Natural killer cell (primary cell): ENCODE measurements at regions not wholly inside any gene's neighbourhood (a gene's known extent, or its start where the extent isn't known, plus 50 kb on each side); places are given as distances from the start of the nearest gene placed in this dataset.

Experiments used
- ATAC-seq, 3 donors: fragments of 150-1000 bp in 2 of 3; fragments of 200-7000 bp in 1 of 3; cut with Tn5 transposase; 1 replicate in 1 of 3; 2 replicates in 2 of 3; pipeline ENCODE4 v1.10.0; 2021; ENCODE audit warnings: mild to moderate bottlenecking in 2 of 3, moderate library complexity in 2 of 3
- DNase-seq, 2 donors: peaks; one replicate each; pipeline versions ENCODE4 v3.0.0 to v3.0.0-alpha.2; 2013 to 2021; ENCODE audit warnings: mixed read lengths in 1 of 2
- H3K27ac ChIP-seq: one replicate; pipeline ENCODE4 v1.5.1; 2013; ENCODE audit warnings: mild to moderate bottlenecking, low read length
- H3K27me3 ChIP-seq: one replicate; pipeline ENCODE4 v1.6.1; 2013; ENCODE audit warnings: low read length; ENCODE audit not compliant: control insufficient read depth, insufficient read depth
- H3K36me3 ChIP-seq: one replicate; pipeline ENCODE4 v1.6.1; 2013; ENCODE audit warnings: low read length; ENCODE audit not compliant: control insufficient read depth, insufficient read depth
- H3K4me1 ChIP-seq: one replicate; pipeline ENCODE4 v1.6.1; 2013; ENCODE audit warnings: low read length; ENCODE audit not compliant: control insufficient read depth, insufficient read depth
- H3K4me3 ChIP-seq: one replicate; pipeline ENCODE4 v1.5.1; 2013; ENCODE audit warnings: low read length
- H3K9me3 ChIP-seq: one replicate; pipeline ENCODE4 v1.6.1; 2013; ENCODE audit warnings: low read length; ENCODE audit not compliant: control insufficient read depth, insufficient read depth
- H3K27ac Mint-ChIP-seq, 2 donors: one replicate each; pipeline ENCODE4 v1.8.0; 2022; ENCODE audit warnings: mild to moderate bottlenecking in 2 of 2, mixed read lengths in 2 of 2, moderate library complexity in 1 of 2
- H3K27me3 Mint-ChIP-seq, 2 donors: one replicate each; pipeline ENCODE4 v1.8.0; 2022; ENCODE audit warnings: low read depth in 2 of 2, mixed read lengths in 2 of 2
- H3K36me3 Mint-ChIP-seq: one replicate; pipeline ENCODE4 v1.8.0; 2022; ENCODE audit warnings: mixed read lengths
- H3K4me1 Mint-ChIP-seq, 2 donors: one replicate each; pipeline ENCODE4 v1.8.0; 2022; ENCODE audit warnings: mixed read lengths in 2 of 2
- H3K4me3 Mint-ChIP-seq: one replicate; pipeline ENCODE4 v1.8.0; 2022; ENCODE audit warnings: mild to moderate bottlenecking, moderate library complexity, mixed read lengths
- H3K9me3 Mint-ChIP-seq, 2 donors: one replicate each; pipeline ENCODE4 v1.8.0; 2022; ENCODE audit warnings: mixed read lengths in 2 of 2
- WGBS: methylation state at CpG from one replicate; pipeline ENCODE4 v1.1.7; 2013; ENCODE audit warnings: missing lambda C conversion rate; ENCODE audit not compliant: insufficient coverage; 5-methylcytosine and 5-hydroxymethylcytosine counted together
- intact Hi-C: fragments of 100-400 bp; cut with micrococcal nuclease; formaldehyde crosslinking; loops from one replicate; pipeline ENCODE4 v1.14.2; 2022
- TF ChIP-seq, protein P1 (sequence below): fragments of 200-600 bp; IDR thresholded peaks from one replicate; pipeline ENCODE4 v1.8.0; 2022; ENCODE audit warnings: antibody characterized with exemption

DNA sequence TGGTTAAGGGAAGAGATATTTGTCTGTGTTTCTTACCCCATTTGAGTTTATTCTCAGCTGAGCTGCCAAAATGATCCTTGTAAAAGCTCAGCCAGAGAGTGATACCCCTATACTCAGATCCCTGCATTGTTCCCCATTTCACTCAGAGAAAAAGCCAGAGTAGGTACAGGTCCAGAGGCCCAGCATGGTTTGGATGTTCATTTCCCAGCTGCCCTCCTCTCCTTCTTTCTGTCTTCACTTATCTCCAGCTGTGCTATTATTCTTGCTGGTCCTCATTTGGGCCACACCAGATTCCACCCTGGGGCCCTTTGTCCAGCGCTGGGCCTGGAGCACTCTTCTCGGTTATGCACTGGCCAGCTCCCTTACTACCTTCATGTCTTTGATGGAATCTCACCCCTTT lies 187.7 kb downstream of the CHRM3 start:
- Histone ChIP-seq H3K27me3 (no peaks in the 10 kb centered on the region), H3K9me3 (no peaks in the 10 kb centered on the region), H3K4me3 (no peak overlapping the region), H3K36me3 (no peaks in the 10 kb centered on the region), H3K4me1 (peaks cover 3% of the 10 kb centered on the region), H3K27ac (no peak overlapping the region)
- Mint-ChIP-seq H3K36me3 (no peaks in the 10 kb centered on the region), H3K4me1 (peaks cover 13 to 17% of the 10 kb centered on the region in 2 donors), H3K9me3 (no peaks in the 10 kb centered on the region), H3K4me3 (no peak overlapping the region), H3K27ac (no peak overlapping the region), H3K27me3 (no peaks in the 10 kb centered on the region)
- intact Hi-C loops, result no loop called here
- ATAC-seq, result no peak
- 95% methylated on average over 2 of the region's 2 CpGs for WGBS
- DNase-seq, result no peak
- TF ChIP-seq, protein P1, sequence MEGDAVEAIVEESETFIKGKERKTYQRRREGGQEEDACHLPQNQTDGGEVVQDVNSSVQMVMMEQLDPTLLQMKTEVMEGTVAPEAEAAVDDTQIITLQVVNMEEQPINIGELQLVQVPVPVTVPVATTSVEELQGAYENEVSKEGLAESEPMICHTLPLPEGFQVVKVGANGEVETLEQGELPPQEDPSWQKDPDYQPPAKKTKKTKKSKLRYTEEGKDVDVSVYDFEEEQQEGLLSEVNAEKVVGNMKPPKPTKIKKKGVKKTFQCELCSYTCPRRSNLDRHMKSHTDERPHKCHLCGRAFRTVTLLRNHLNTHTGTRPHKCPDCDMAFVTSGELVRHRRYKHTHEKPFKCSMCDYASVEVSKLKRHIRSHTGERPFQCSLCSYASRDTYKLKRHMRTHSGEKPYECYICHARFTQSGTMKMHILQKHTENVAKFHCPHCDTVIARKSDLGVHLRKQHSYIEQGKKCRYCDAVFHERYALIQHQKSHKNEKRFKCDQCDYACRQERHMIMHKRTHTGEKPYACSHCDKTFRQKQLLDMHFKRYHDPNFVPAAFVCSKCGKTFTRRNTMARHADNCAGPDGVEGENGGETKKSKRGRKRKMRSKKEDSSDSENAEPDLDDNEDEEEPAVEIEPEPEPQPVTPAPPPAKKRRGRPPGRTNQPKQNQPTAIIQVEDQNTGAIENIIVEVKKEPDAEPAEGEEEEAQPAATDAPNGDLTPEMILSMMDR, result no peak

DNA sequence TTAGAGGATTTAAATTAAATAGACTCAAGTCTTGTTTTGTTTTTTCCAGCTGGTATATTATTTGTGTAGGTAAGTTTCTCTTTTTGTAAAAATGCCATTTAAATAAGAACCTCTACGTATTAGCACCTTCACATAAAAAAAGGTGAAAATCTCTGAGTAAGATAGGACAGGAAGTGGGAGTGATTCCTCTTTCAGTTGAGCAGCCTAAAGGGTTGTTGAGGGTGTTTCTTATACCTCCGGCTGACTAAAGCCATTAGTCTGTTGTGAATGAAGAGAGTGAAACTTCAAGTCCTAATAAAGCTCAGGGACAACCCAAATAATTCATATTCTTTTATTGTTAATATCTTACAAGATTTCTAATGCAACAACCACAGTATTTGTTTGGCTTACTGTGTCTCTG lies 188.7 kb downstream of the CHRM3 start:
- no peaks in the 10 kb centered on the region for H3K36me3 Mint-ChIP-seq
- H3K9me3 Mint-ChIP-seq, result no peaks in the 10 kb centered on the region
- H3K27me3 ChIP-seq, result no peaks in the 10 kb centered on the region
- intact Hi-C loops, result no loop called here
- H3K27me3 Mint-ChIP-seq, result no peaks in the 10 kb centered on the region
- no peak overlapping the region for H3K27ac Mint-ChIP-seq
- no peak overlapping the region for H3K27ac ChIP-seq
- no peaks in the 10 kb centered on the region for H3K36me3 ChIP-seq
- DNase-seq, result no peak
- H3K4me1 ChIP-seq, result peaks cover 3% of the 10 kb centered on the region
- WGBS, result 57% methylated on average over 1 of the region's 2 CpGs
- peak in 2 of 3 donors; percentile 57 to 70 for ATAC-seq
- H3K4me3 Mint-ChIP-seq, result no peak overlapping the region
- H3K4me3 ChIP-seq, result no peak overlapping the region
- no peaks in the 10 kb centered on the region for H3K9me3 ChIP-seq
- TF ChIP-seq, protein P1, result no peak
- H3K4me1 Mint-ChIP-seq, result peaks cover 13 to 17% of the 10 kb centered on the region in 2 donors

DNA sequence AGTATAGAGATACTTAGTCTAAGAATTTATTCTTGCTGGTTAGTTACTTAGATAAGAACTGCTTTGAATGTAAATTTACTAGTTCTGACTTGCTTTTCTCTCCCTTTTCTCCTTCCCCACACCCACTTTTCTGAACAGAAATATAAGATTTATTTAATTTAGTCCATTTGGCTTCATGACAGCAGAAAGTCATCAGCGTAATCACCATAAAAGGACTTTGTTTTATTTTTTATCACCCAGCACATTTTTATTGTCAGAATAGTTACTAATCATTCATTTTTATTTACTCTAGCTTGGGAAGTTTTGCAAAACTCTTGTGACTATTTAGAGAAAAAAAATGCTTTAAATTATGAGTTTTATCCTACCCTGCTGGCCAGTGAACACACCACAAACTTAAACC lies 197.2 kb downstream of the CHRM3 start:
- Histone ChIP-seq H3K4me1 (peaks cover 7% of the 10 kb centered on the region), H3K27me3 (no peaks in the 10 kb centered on the region)
- peaks cover 10 to 11% of the 10 kb centered on the region in 2 donors for H3K4me1 Mint-ChIP-seq

DNA sequence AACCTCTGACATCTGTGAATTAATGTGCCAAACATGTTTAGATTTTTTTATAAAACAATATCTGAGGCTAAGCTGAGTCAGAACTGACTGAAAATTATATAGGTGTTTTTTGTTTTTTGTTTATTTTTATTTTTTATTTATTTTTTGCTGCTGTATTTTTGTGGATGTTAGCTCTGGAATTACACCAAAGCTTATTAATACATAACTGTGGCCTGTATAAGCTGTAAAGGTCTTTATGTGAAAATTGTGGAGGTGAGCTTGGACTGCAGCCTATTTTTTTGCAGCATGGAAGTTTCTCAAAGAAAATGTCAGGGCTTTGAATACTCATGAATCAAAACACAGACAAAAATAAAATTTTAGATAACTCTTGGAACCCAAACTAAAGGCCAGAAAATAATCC lies 199.8 kb downstream of the CHRM3 start:
- no peak for DNase-seq

More for the DNA sequence above, 197.2 kb downstream of the CHRM3 start:
- Mint-ChIP-seq H3K9me3 (no peaks in the 10 kb centered on the region), H3K27ac (no peak overlapping the region), H3K27me3 (peaks cover 0 to 7% of the 10 kb centered on the region in 2 donors), H3K4me3 (no peak overlapping the region), H3K36me3 (no peaks in the 10 kb centered on the region)
- DNase-seq, result no peak
- TF ChIP-seq, protein P1, result no peak
- Histone ChIP-seq H3K27ac (no peak overlapping the region), H3K36me3 (no peaks in the 10 kb centered on the region), H3K9me3 (no peaks in the 10 kb centered on the region), H3K4me3 (no peak overlapping the region)
- WGBS, result 83% methylated on average over 1 of the region's 1 CpG
- intact Hi-C loops, result no loop called here
- ATAC-seq, result no peak

More for the DNA sequence above, 199.8 kb downstream of the CHRM3 start:
- Mint-ChIP-seq H3K27me3 (peaks cover 0 to 7% of the 10 kb centered on the region in 2 donors), H3K4me3 (no peak overlapping the region), H3K4me1 (peaks cover 10 to 11% of the 10 kb centered on the region in 2 donors), H3K9me3 (no peaks in the 10 kb centered on the region), H3K27ac (no peak overlapping the region), H3K36me3 (no peaks in the 10 kb centered on the region)
- H3K27me3 ChIP-seq, result no peaks in the 10 kb centered on the region
- H3K36me3 ChIP-seq, result no peaks in the 10 kb centered on the region
- H3K9me3 ChIP-seq, result no peaks in the 10 kb centered on the region
- peaks cover 7% of the 10 kb centered on the region for H3K4me1 ChIP-seq
- no peak overlapping the region for H3K27ac ChIP-seq
- TF ChIP-seq, protein P1, result no peak
- no peak for ATAC-seq
- intact Hi-C loops, result no loop called here
- no peak overlapping the region for H3K4me3 ChIP-seq
